ENCODE measurements at regions not wholly inside any gene's neighbourhood (a gene's known extent, or its start where the extent isn't known, plus 50 kb on each side); places are given as distances from the start of the nearest gene placed in this dataset.
"Not testable (repeated sequence)": the region's sequence is repeated elsewhere in the genome, so short reads cannot be mapped to it uniquely, and the experiment has no call there.

GRCh38 chr7:108875139-108875538, 305.5 kb downstream of the DNAJB9 start:
- DNase-seq, result no peak
- intact Hi-C loops (cut with DNase I), result no loop called here

- no peak for DNase-seq
- intact Hi-C loops (cut with DNase I), result no loop called here
Observed at GRCh38 chr7:108890862-108891261, 321.2 kb downstream of the DNAJB9 start.

GRCh38 chr7:108908456-108908855, 338.8 kb downstream of the DNAJB9 start:
- intact Hi-C loops (cut with DNase I), result no loop called here
- DNase-seq, result no peak

- intact Hi-C loops (cut with DNase I), result no loop called here
- DNase-seq, result no peak
Observed at GRCh38 chr7:108911016-108911415, 341.3 kb downstream of the DNAJB9 start.

GRCh38 chr7:108920490-108920889, 350.8 kb downstream of the DNAJB9 start:
- no peak for DNase-seq
- intact Hi-C loops (cut with DNase I), result no loop called here

- intact Hi-C loops (cut with DNase I); DNase-seq: not testable (repeated sequence)
Observed at GRCh38 chr7:108943048-108943447, 373.4 kb downstream of the DNAJB9 start.

- DNase-seq, result no peak
- intact Hi-C loops (cut with DNase I), result no loop called here
Observed at GRCh38 chr7:108947526-108947925, 377.9 kb downstream of the DNAJB9 start.

- DNase-seq, result no peak
- intact Hi-C loops (cut with DNase I), result no loop called here
Observed at GRCh38 chr7:108972004-108972403, 402.3 kb downstream of the DNAJB9 start.

GRCh38 chr7:108973075-108973474, 403.4 kb downstream of the DNAJB9 start:
- intact Hi-C loops (cut with DNase I), result no loop called here
- peak in 1 of 42 donors; percentile 7 for DNase-seq

GRCh38 chr7:108974641-108975040, 405.0 kb downstream of the DNAJB9 start:
- intact Hi-C loops (cut with DNase I), result no loop called here
- DNase-seq, result no peak

GRCh38 chr7:108985037-108985436, 415.4 kb downstream of the DNAJB9 start:
- DNase-seq, result no peak

GRCh38 chr7:108989319-108989718, 419.6 kb downstream of the DNAJB9 start:
- intact Hi-C loops (cut with DNase I), result no loop called here

More at GRCh38 chr7:108985037-108985436, 415.4 kb downstream of the DNAJB9 start:
- intact Hi-C loops (cut with DNase I), result no loop called here

GRCh38 chr7:108997480-108997879, 427.8 kb downstream of the DNAJB9 start:
- intact Hi-C loops (cut with DNase I), result no loop called here
- DNase-seq, result no peak

More at GRCh38 chr7:108989319-108989718, 419.6 kb downstream of the DNAJB9 start:
- no peak for DNase-seq

GRCh38 chr7:109003742-109004141, 434.1 kb downstream of the DNAJB9 start:
- intact Hi-C loops (cut with DNase I), result no loop called here
- DNase-seq, result no peak

GRCh38 chr7:109009636-109010035, 440.0 kb downstream of the DNAJB9 start:
- intact Hi-C loops (cut with DNase I), result no loop called here
- DNase-seq, result no peak

GRCh38 chr7:109020251-109020650, 450.6 kb downstream of the DNAJB9 start:
- intact Hi-C loops (cut with DNase I), result no loop called here
- DNase-seq, result no peak

GRCh38 chr7:109021390-109021789, 451.7 kb downstream of the DNAJB9 start:
- intact Hi-C loops (cut with DNase I), result no loop called here
- no peak for DNase-seq

- no peak for DNase-seq
Observed at GRCh38 chr7:109029866-109030265, 460.2 kb downstream of the DNAJB9 start.

GRCh38 chr7:109044691-109045090, 475.0 kb downstream of the DNAJB9 start:
- no peak for DNase-seq
- intact Hi-C loops (cut with DNase I), result no loop called here

More at GRCh38 chr7:109029866-109030265, 460.2 kb downstream of the DNAJB9 start:
- intact Hi-C loops (cut with DNase I), result no loop called here

GRCh38 chr7:109049366-109049765, 479.7 kb downstream of the DNAJB9 start:
- intact Hi-C loops (cut with DNase I), result no loop called here
- no peak for DNase-seq

GRCh38 chr7:109059089-109059488, 489.4 kb downstream of the DNAJB9 start:
- no peak for DNase-seq
- intact Hi-C loops (cut with DNase I), result no loop called here

- DNase-seq, result no peak
- intact Hi-C loops (cut with DNase I), result no loop called here
Observed at GRCh38 chr7:109062798-109063197, 493.1 kb downstream of the DNAJB9 start.
